NCI-H2081 (cell line): ENCODE measurements at regions not wholly inside any gene's neighbourhood (a gene's known extent, or its start where the extent isn't known, plus 50 kb on each side); places are given as distances from the start of the nearest gene placed in this dataset.
"Not testable (repeated sequence)": the region's sequence is repeated elsewhere in the genome, so short reads cannot be mapped to it uniquely, and the experiment has no call there.

Experiments
- DNase-seq, 2 experiments: peaks; one replicate each; lab custom pipeline; 2025; lab: John Stamatoyannopoulos, UW

- no peak for DNase-seq
Observed at GRCh38 chr3:15851735-15852134, 54.0 kb upstream of the ANKRD28 start.

- DNase-seq, result peak; percentile 9 to 38
Observed at GRCh38 chr3:15858547-15859506, 61.0 kb upstream of the ANKRD28 start.

- peak; percentile 86 to 90 for DNase-seq
Observed at GRCh38 chr3:15859507-15860013, 61.8 kb upstream of the ANKRD28 start.

GRCh38 chr3:15860014-15860934 is 62.5 kb upstream of the ANKRD28 start:
- peak; percentile 58 to 83 for DNase-seq

- no peak for DNase-seq
Observed at GRCh38 chr3:15861163-15861562, 63.4 kb upstream of the ANKRD28 start.

GRCh38 chr3:15872807-15873206 is 75.0 kb upstream of the ANKRD28 start:
- DNase-seq, result no peak

GRCh38 chr3:15873415-15873814 is 75.6 kb upstream of the ANKRD28 start:
- no peak for DNase-seq

- no peak for DNase-seq
Observed at GRCh38 chr3:15875016-15875689, 77.4 kb upstream of the ANKRD28 start.

GRCh38 chr3:15876669-15877068 is 78.9 kb upstream of the ANKRD28 start:
- DNase-seq, result no peak

- no peak for DNase-seq
Observed at GRCh38 chr3:15877813-15878212, 80.0 kb upstream of the ANKRD28 start.

- not testable (repeated sequence) for DNase-seq
Observed at GRCh38 chr3:15879787-15880186, 82.0 kb upstream of the ANKRD28 start.

- no peak for DNase-seq
Observed at GRCh38 chr3:15882577-15882976, 84.8 kb upstream of the ANKRD28 start.

- DNase-seq, result no peak
Observed at GRCh38 chr3:15884132-15884531, 86.4 kb upstream of the ANKRD28 start.

GRCh38 chr3:15886521-15886920 is 88.7 kb upstream of the ANKRD28 start:
- no peak for DNase-seq

GRCh38 chr3:15887261-15887660 is 89.5 kb upstream of the ANKRD28 start:
- no peak for DNase-seq

GRCh38 chr3:15889936-15890335 is 92.2 kb upstream of the ANKRD28 start:
- DNase-seq, result no peak

- peak in 1 of 2 experiments; percentile 1 for DNase-seq
Observed at GRCh38 chr3:15892311-15893227, 94.8 kb upstream of the ANKRD28 start.

GRCh38 chr3:15894382-15894781 is 96.6 kb upstream of the ANKRD28 start:
- DNase-seq, result no peak

- no peak for DNase-seq
Observed at GRCh38 chr3:15896500-15896899, 98.7 kb upstream of the ANKRD28 start.

- DNase-seq, result no peak
Observed at GRCh38 chr3:15899388-15899787, 101.6 kb upstream of the ANKRD28 start.

GRCh38 chr3:15903164-15903563 is 105.4 kb upstream of the ANKRD28 start:
- DNase-seq, result no peak
